ENCODE measurements at regions not wholly inside any gene's neighbourhood (a gene's known extent, or its start where the extent isn't known, plus 50 kb on each side); places are given as distances from the start of the nearest gene placed in this dataset.

GRCh38 chr1:63230722-63231121 lies 91.6 kb upstream of the FOXD3 start (continued):
- TF ChIP-seq ZNF462 (CRISPR knock-in tag; IDR thresholded peaks at IDR 0.05) (no peak), EZH2phosphoT487 (IDR thresholded peaks at IDR 0.05; ENCODE audit: unreplicated experiment) (no peak), EZH2 (IDR thresholded peaks at IDR 0.05; ENCODE audit: low read depth, unreplicated experiment) (no peak), CTCF (conservative IDR thresholded peaks at IDR 0.05; ENCODE audit: low read depth in 2 of 2) (no peak), ZNF331 (CRISPR knock-in tag; IDR thresholded peaks at IDR 0.05; ENCODE audit: low read depth) (no peak), ZNF114 (CRISPR knock-in tag; IDR thresholded peaks at IDR 0.05) (no peak), STAT1 (IDR thresholded peaks at IDR 0.05; ENCODE audit: unreplicated experiment) (no peak), CREB1 (CRISPR knock-in tag; IDR thresholded peaks at IDR 0.05; ENCODE audit: low read depth) (no peak), JUNB (IDR thresholded peaks at IDR 0.05; ENCODE audit: unreplicated experiment) (no peak)

- Histone ChIP-seq H4K20me1 (replicated peaks; ENCODE audit: insufficient read depth) (no peaks in the 10 kb centered on the region), H3K4me3 (no peak overlapping the region), H3F3A (replicated peaks; ENCODE audit: low read depth) (no peaks in the 10 kb centered on the region), H3K79me2 (replicated peaks; ENCODE audit: insufficient read depth) (no peaks in the 10 kb centered on the region), H3K9me2 (ENCODE audit: insufficient read depth) (no peaks in the 10 kb centered on the region), H2AFZ (peak overlapping the region; percentile 74), H3K4me2 (no peak overlapping the region), H3K27me3 (ENCODE audit: insufficient read depth) (no peaks in the 10 kb centered on the region), H3K36me3 (ENCODE audit: insufficient read depth) (no peaks in the 10 kb centered on the region), H3K4me1 (ENCODE audit: insufficient read depth) (no peaks in the 10 kb centered on the region), H3K27ac (ENCODE audit: low read depth) (no peak overlapping the region)
- H3K4me3 Mint-ChIP-seq: no peak overlapping the region
- peaks cover 9% of the 10 kb centered on the region; the same call in 2 of the 3 replicates for H3K36me3 Mint-ChIP-seq (ENCODE audit: low read depth)
- no peaks in the 10 kb centered on the region for H3K4me1 Mint-ChIP-seq
- H3K9me3 Mint-ChIP-seq: peaks cover 11% of the 10 kb centered on the region
- no peak for DNase-seq (ENCODE audit: low spot score)
- ATAC-seq: no peak
- no peak overlapping the region for H3K27ac Mint-ChIP-seq
- peaks cover 2% of the 10 kb centered on the region for H3K27me3 Mint-ChIP-seq (ENCODE audit: insufficient read depth, low read depth, poor library complexity)
- TF ChIP-seq ETS1 (IDR thresholded peaks at IDR 0.05) (no peak), ZNF114 (CRISPR knock-in tag; IDR thresholded peaks at IDR 0.05) (no peak), EZH2 (IDR thresholded peaks at IDR 0.05; ENCODE audit: low read depth, unreplicated experiment) (no peak), EZH2phosphoT487 (IDR thresholded peaks at IDR 0.05; ENCODE audit: unreplicated experiment) (no peak), POLR2AphosphoS5 (IDR thresholded peaks at IDR 0.05; ENCODE audit: low read depth) (no peak), ZNF331 (CRISPR knock-in tag; IDR thresholded peaks at IDR 0.05; ENCODE audit: low read depth) (no peak), STAT1 (IDR thresholded peaks at IDR 0.05; ENCODE audit: unreplicated experiment) (no peak), CREB1 (CRISPR knock-in tag; IDR thresholded peaks at IDR 0.05; ENCODE audit: low read depth) (no peak), JUNB (IDR thresholded peaks at IDR 0.05; ENCODE audit: unreplicated experiment) (no peak)
These were observed 83.6 kb upstream of the FOXD3 start for GRCh38 chr1:63238721-63239120.
